Fibroblast of lung (primary cell): ENCODE measurements at regions not wholly inside any gene's neighbourhood (a gene's known extent, or its start where the extent isn't known, plus 50 kb on each side); places are given as distances from the start of the nearest gene placed in this dataset.

Source experiments
- CTCF ChIP-seq, 2 donors: IDR thresholded peaks in 1 of 2; conservative IDR thresholded peaks in 1 of 2; 1 replicate in 1 of 2; 2 replicates in 1 of 2; pipeline ENCODE4 v1.5.1; 2011 to 2012; ENCODE audit warnings: low read length in 2 of 2, control low read depth in 1 of 2, inconsistent platforms in 1 of 2, low read depth in 1 of 2, mild to moderate bottlenecking in 1 of 2
- EZH2 ChIP-seq: IDR thresholded peaks from 2 replicates; pipeline ENCODE4 v1.5.1; 2012; ENCODE audit warnings: low read length, control low read depth, mild to moderate bottlenecking; ENCODE audit errors: missing control alignments

GRCh38 chr4:13097971-13098370 is 386.2 kb downstream of the RAB28 start:
- no peak for TF ChIP-seq CTCF (conservative IDR thresholded peaks at IDR 0.05 in 1 of 2, IDR thresholded peaks at IDR 0.05 in 1 of 2; ENCODE audit: low read depth in 1 of 2, low read length in 2 of 2)
- no peak for TF ChIP-seq EZH2
